Panc1 (cell line): ENCODE measurements at regions not wholly inside any gene's neighbourhood (a gene's known extent, or its start where the extent isn't known, plus 50 kb on each side); places are given as distances from the start of the nearest gene placed in this dataset.

Experiments
- ATAC-seq: fragments of 200-7000 bp; cut with Tn5 transposase; 2 replicates; pipeline ENCODE4 v1.9.1; 2020; ENCODE audit warnings: mild to moderate bottlenecking, moderate library complexity
- BruUV-seq: library from RNA; stranded (reverse); fragments of 400-500 nt; replicated peaks from 2 replicates; lab custom pipeline; 2021; lab: Mats Ljungman, UMichigan
- CTCF ChIA-PET: fragments of 300-600 bp; sonication (Branson Sonifier 250); formaldehyde crosslinking; loops from one replicate; lab custom pipeline; 2022; ENCODE audit warnings: antibody characterized with exemption; lab: Charles Lee
- POLR2A ChIA-PET: fragments of 300-600 bp; sonication (Branson Sonifier 250); formaldehyde crosslinking; loops from one replicate; lab custom pipeline; 2022; ENCODE audit warnings: antibody characterized with exemption; lab: Charles Lee
- DNase-seq: peaks from one replicate; pipeline ENCODE4 v3.0.0-alpha.2; 2010; ENCODE audit warnings: low read depth, low spot score
- H3K27ac ChIP-seq: 2 replicates; pipeline ENCODE4 v1.5.1; 2011; ENCODE audit warnings: mild to moderate bottlenecking, low read length, inconsistent platforms
- H3K27me3 ChIP-seq: fragments of 200-500 bp; sonication (Bioruptor generic); 2 replicates; pipeline ENCODE4 v1.6.0; 2014; ENCODE audit warnings: low read length, inconsistent platforms; ENCODE audit not compliant: control insufficient read depth, insufficient read depth
- H3K36me3 ChIP-seq: fragments of 200-500 bp; sonication (Bioruptor generic); 2 replicates; pipeline ENCODE4 v1.5.1; 2014; ENCODE audit warnings: inconsistent platforms, mild to moderate bottlenecking, low read length, moderate library complexity; ENCODE audit not compliant: control insufficient read depth, insufficient read depth
- H3K4me1 ChIP-seq: 2 replicates; pipeline ENCODE4 v1.5.1; 2011; ENCODE audit warnings: inconsistent platforms, mild to moderate bottlenecking, low read length, moderate library complexity; ENCODE audit not compliant: control insufficient read depth, insufficient read depth
- H3K4me3 ChIP-seq, 2 experiments: 2 replicates each; pipeline ENCODE4 v1.5.1; 2011 to 2012; ENCODE audit warnings: low read depth in 2 of 2, low read length in 2 of 2, mild to moderate bottlenecking in 2 of 2, inconsistent platforms in 1 of 2, moderate library complexity in 1 of 2
- H3K9me3 ChIP-seq: fragments of 200-500 bp; sonication (Bioruptor generic); 2 replicates; pipeline ENCODE4 v1.5.1; 2014; ENCODE audit warnings: low read depth, mild to moderate bottlenecking, inconsistent platforms, low read length, moderate library complexity; ENCODE audit not compliant: control insufficient read depth, insufficient read depth
- CTCF ChIP-seq: fragments of 450-650 bp; IDR thresholded peaks from 2 replicates; pipeline ENCODE4 v1.5.1; 2017; ENCODE audit warnings: mild to moderate bottlenecking
- POLR2AphosphoS5 ChIP-seq: IDR thresholded peaks from 2 replicates; pipeline ENCODE4 v1.6.1; 2012; ENCODE audit warnings: mild to moderate bottlenecking, low read depth, low read length, moderate library complexity
- REST ChIP-seq, 2 experiments: IDR thresholded peaks; 2 replicates each; pipeline ENCODE4 v1.6.1; 2011 to 2012; ENCODE audit warnings: low read depth in 2 of 2, control low read depth in 1 of 2, low read length in 1 of 2, mild to moderate bottlenecking in 1 of 2, moderate library complexity in 1 of 2; ENCODE audit not compliant: insufficient read depth in 1 of 2
- SIN3A ChIP-seq: IDR thresholded peaks from 2 replicates; pipeline ENCODE4 v1.6.1; 2012; ENCODE audit warnings: low read depth, mild to moderate bottlenecking, low read length, moderate library complexity, borderline replicate concordance; ENCODE audit not compliant: insufficient read depth
- TCF7L2 ChIP-seq: IDR thresholded peaks from 2 replicates; pipeline ENCODE4 v1.6.1; 2011; ENCODE audit warnings: mild to moderate bottlenecking, low read depth, low read length, inconsistent platforms
- in situ Hi-C: cut with HindIII; loops from 2 replicates; pipeline ENCODE4 v1.10.0; 2016; ENCODE audit warnings: low sequenced_read_pairs, low pct_unique_long_range_greater_than_20kb
- intact Hi-C: fragments of 100-400 bp; cut with micrococcal nuclease; formaldehyde crosslinking; loops from one replicate; pipeline ENCODE4 v1.10.0; 2022; ENCODE audit not compliant: unreplicated experiment

GRCh38 chrX:124931958-124932357 lies 387.7 kb upstream of the TEX13C start:
- no peaks in the 10 kb centered on the region for H3K9me3 ChIP-seq
- ChIA-PET CTCF (no interaction called here), POLR2A (no interaction called here)
- intact Hi-C loops (no loop called here), in situ Hi-C loops (no loop called here)
- no peaks in the 10 kb centered on the region for H3K4me1 ChIP-seq
- no peak for DNase-seq
- TF ChIP-seq CTCF (no peak), POLR2AphosphoS5 (no peak), REST (IDR thresholded peaks at IDR 0.05; ENCODE audit: insufficient read depth in 1 of 2, low read depth in 2 of 2, low read length in 1 of 2) (no peak), SIN3A (no peak), TCF7L2 (no peak)
- H3K4me3 ChIP-seq: no peak overlapping the region
- H3K36me3 ChIP-seq: no peaks in the 10 kb centered on the region
- no peaks in the 10 kb centered on the region for H3K27me3 ChIP-seq
- H3K27ac ChIP-seq: no peak overlapping the region
- ATAC-seq: no peak
- BruUV-seq: no TSS peak

- POLR2A ChIA-PET: no interaction called here
- no peaks in the 10 kb centered on the region for H3K27me3 ChIP-seq
- CTCF ChIA-PET: no interaction called here
- DNase-seq (no peak), ATAC-seq (no peak)
- H3K27ac ChIP-seq: no peak overlapping the region
- H3K9me3 ChIP-seq: no peaks in the 10 kb centered on the region
- TF ChIP-seq REST (IDR thresholded peaks at IDR 0.05; ENCODE audit: insufficient read depth in 1 of 2, low read depth in 2 of 2, low read length in 1 of 2) (no peak), SIN3A (no peak), POLR2AphosphoS5 (no peak), TCF7L2 (no peak), CTCF (no peak)
- intact Hi-C loops (no loop called here), in situ Hi-C loops (no loop called here)
- no peaks in the 10 kb centered on the region for H3K36me3 ChIP-seq
- no peak overlapping the region for H3K4me3 ChIP-seq
- H3K4me1 ChIP-seq: no peaks in the 10 kb centered on the region
- no TSS peak for BruUV-seq
These were observed 381.0 kb upstream of the TEX13C start for GRCh38 chrX:124938715-124939114.
